Body of pancreas (tissue), 4 donors: ENCODE measurements at regions not wholly inside any gene's neighbourhood (a gene's known extent, or its start where the extent isn't known, plus 50 kb on each side); places are given as distances from the start of the nearest gene placed in this dataset.
"Not testable (repeated sequence)": the region's sequence is repeated elsewhere in the genome, so short reads cannot be mapped to it uniquely, and the experiment has no call there.

ENCODE experiments used
- ATAC-seq: fragments of 150-250 bp; one replicate; pipeline ENCODE4 v1.9.1; 2016
- DNase-seq, 4 donors: peaks; one replicate each; pipeline ENCODE4 v3.0.0-alpha.2; 2019
- H3K27ac ChIP-seq, 4 donors: fragments of 200-600 bp; sonication (generic); 1 replicate in 3 of 4; 2 replicates in 1 of 4; pipeline versions ENCODE4 v1.5.1 to v1.6.1; 2016 to 2019; ENCODE audit warnings: mild to moderate bottlenecking in 1 of 4, mixed read lengths in 1 of 4, moderate library complexity in 1 of 4
- H3K27me3 ChIP-seq, 2 donors: fragments of 200-600 bp; sonication (generic); one replicate each; pipeline ENCODE4 v1.6.0; 2016; ENCODE audit warnings: mild to moderate bottlenecking in 1 of 2
- H3K36me3 ChIP-seq, 2 donors: fragments of 200-600 bp; sonication (generic); replicated peaks in 1 of 2; 2 replicates each; pipeline ENCODE4 v1.5.1; 2016; ENCODE audit warnings: low read depth in 2 of 2; ENCODE audit not compliant: insufficient read depth in 1 of 2
- H3K4me1 ChIP-seq: fragments of 200-600 bp; sonication (generic); one replicate; pipeline ENCODE4 v1.6.0; 2016
- H3K4me3 ChIP-seq, 2 donors: fragments of 200-600 bp; sonication (generic); 1 replicate in 1 of 2; 2 replicates in 1 of 2; pipeline ENCODE4 v1.5.1; 2016 to 2019
- H3K9me3 ChIP-seq, 3 donors: fragments of 200-600 bp; sonication (generic); 1 replicate in 2 of 3; 2 replicates in 1 of 3; pipeline ENCODE4 v1.5.1; 2016
- POLR2A ChIP-seq, 3 donors: fragments of 450-650 bp; IDR thresholded peaks; one replicate each; pipeline ENCODE4 v1.6.1; 2016; ENCODE audit warnings: antibody characterized with exemption in 3 of 3, mild to moderate bottlenecking in 2 of 3
- WGBS, 2 donors: methylation state at CpG; one replicate each; pipeline ENCODE4 v1.1.5; 2017; 5-methylcytosine and 5-hydroxymethylcytosine counted together
- intact Hi-C: fragments of 100-400 bp; cut with DNase I; formaldehyde crosslinking; loops from one replicate; pipeline ENCODE4 v1.15.1; 2023
- TF ChIP-seq, protein P1 (sequence below), 7 experiments: fragments of 450-650 bp in 4 of 7; fragments of 200-600 bp in 3 of 7; sonication (generic) in 3 of 7; IDR thresholded peaks; one replicate each; pipeline ENCODE4 v1.5.1; 2016 to 2019; ENCODE audit warnings: antibody characterized with exemption in 7 of 7

DNA sequence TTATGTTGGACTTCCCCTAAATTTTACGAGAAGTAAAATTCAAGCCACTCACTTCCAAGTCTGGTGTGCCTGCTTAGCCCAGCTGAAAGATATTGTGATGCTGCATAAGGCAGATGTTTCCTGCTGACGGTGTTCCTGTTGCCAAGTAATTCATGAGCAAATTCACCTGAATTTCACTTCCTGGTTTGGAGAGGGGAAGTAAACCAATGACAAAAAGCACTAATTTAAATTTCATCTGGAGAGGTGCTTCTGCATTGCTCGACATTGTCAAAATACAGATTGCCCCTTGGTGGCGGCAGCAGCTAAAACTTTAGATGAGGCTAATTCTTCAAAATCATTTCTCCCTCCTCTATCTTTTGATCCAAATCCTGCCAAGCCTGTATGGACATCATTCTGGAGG, 281.1 kb downstream of the AACS start:
- 32 to 43% methylated on average over 4 of the region's 4 CpGs for WGBS, 2 donors
- no peaks in the 10 kb centered on the region for H3K27me3 ChIP-seq
- no peaks in the 10 kb centered on the region for H3K4me1 ChIP-seq
- no peak for ATAC-seq
- no peaks in the 10 kb centered on the region for H3K9me3 ChIP-seq
- no peak overlapping the region for H3K27ac ChIP-seq
- no peaks in the 10 kb centered on the region for H3K36me3 ChIP-seq
- no peak overlapping the region for H3K4me3 ChIP-seq
- DNase-seq = no peak
- intact Hi-C loops = no loop called here
- TF ChIP-seq, protein P1, sequence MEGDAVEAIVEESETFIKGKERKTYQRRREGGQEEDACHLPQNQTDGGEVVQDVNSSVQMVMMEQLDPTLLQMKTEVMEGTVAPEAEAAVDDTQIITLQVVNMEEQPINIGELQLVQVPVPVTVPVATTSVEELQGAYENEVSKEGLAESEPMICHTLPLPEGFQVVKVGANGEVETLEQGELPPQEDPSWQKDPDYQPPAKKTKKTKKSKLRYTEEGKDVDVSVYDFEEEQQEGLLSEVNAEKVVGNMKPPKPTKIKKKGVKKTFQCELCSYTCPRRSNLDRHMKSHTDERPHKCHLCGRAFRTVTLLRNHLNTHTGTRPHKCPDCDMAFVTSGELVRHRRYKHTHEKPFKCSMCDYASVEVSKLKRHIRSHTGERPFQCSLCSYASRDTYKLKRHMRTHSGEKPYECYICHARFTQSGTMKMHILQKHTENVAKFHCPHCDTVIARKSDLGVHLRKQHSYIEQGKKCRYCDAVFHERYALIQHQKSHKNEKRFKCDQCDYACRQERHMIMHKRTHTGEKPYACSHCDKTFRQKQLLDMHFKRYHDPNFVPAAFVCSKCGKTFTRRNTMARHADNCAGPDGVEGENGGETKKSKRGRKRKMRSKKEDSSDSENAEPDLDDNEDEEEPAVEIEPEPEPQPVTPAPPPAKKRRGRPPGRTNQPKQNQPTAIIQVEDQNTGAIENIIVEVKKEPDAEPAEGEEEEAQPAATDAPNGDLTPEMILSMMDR (IDR thresholded peaks at IDR 0.05) = peak in 1 of 7 experiments; percentile 3
- no peak for TF ChIP-seq POLR2A (IDR thresholded peaks at IDR 0.05)

DNA sequence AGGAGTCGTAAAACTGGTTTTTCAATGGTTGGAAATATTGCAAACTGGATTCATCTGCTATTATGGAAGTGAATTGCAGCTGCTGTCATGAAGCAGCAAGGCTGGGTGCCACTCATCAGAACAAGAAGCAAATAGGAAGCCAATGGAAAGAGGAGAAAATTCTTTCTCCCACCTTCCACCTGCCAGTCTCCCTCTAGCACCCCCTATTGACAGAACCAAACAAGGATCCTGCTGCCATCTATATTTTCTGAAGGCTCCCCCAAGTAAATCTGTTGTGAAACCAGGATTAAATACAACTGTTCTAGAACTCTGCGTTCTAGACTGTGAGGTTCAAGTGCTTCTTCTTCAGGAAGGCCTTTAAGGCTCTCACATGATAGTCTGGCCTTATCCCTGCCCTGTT, 286.6 kb downstream of the AACS start:
- no peaks in the 10 kb centered on the region for H3K9me3 ChIP-seq
- no peak overlapping the region for H3K4me3 ChIP-seq
- TF ChIP-seq, protein P1 (IDR thresholded peaks at IDR 0.05) = no peak
- no peak for TF ChIP-seq POLR2A (IDR thresholded peaks at IDR 0.05)
- no peak for DNase-seq
- H3K4me1 ChIP-seq = no peaks in the 10 kb centered on the region
- H3K27me3 ChIP-seq = no peaks in the 10 kb centered on the region
- 54 to 60% methylated on average over 2 of the region's 2 CpGs for WGBS, 2 donors
- ATAC-seq = no peak
- H3K36me3 ChIP-seq = no peaks in the 10 kb centered on the region
- intact Hi-C loops = no loop called here
- H3K27ac ChIP-seq = no peak overlapping the region

DNA sequence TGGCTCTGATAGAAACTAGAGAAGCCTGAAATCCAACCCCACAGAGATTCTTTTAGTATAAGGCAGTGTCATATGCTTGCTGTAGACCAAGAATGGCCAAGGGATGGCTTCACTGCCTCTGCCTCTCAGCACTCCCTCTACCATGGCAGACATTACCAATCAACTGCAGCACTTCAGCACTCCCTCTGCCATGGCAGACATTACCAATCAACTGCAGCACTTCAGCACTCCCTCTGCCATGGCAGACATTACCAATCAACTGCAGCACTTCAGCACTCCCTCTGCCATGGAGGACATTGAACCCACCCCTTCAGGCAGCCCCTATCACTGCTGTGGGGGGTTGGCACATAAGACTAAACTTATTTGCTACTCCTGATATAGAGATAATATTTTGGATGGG, 287.8 kb downstream of the AACS start:
- H3K27me3 ChIP-seq, ATAC-seq, H3K4me3 ChIP-seq, H3K36me3 ChIP-seq, H3K4me1 ChIP-seq, intact Hi-C loops, H3K27ac ChIP-seq, H3K9me3 ChIP-seq, DNase-seq: not testable (repeated sequence)

DNA sequence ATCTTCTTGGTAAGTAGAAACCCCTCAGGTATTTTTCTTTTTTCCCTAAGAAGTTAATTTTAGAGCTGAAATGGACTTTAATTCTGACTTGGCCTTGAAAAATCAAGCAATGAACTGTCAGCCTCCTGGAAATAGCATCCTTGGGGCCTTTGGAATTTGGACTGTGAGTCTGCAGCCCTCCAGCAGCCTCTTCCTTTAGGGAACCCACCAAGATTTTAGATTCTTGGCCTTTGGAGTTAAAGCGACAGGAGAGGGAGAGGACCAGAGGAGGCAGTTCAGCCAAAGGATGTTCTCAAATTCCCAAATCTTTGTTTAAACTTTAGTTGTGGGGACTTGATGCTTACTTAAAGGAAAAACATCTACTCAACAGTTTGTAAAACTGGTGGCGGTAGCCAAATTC, 288.6 kb downstream of the AACS start:
- 88 to 89% methylated on average over 2 of the region's 2 CpGs for WGBS, 2 donors
- Histone ChIP-seq H3K36me3 (no peaks in the 10 kb centered on the region), H3K9me3 (no peaks in the 10 kb centered on the region), H3K27ac (no peak overlapping the region), H3K27me3 (no peaks in the 10 kb centered on the region), H3K4me1 (no peaks in the 10 kb centered on the region), H3K4me3 (no peak overlapping the region)
- intact Hi-C loops = no loop called here
- DNase-seq = no peak
- no peak for ATAC-seq
- no peak for TF ChIP-seq POLR2A (IDR thresholded peaks at IDR 0.05)
- TF ChIP-seq, protein P1 (IDR thresholded peaks at IDR 0.05) = no peak

DNA sequence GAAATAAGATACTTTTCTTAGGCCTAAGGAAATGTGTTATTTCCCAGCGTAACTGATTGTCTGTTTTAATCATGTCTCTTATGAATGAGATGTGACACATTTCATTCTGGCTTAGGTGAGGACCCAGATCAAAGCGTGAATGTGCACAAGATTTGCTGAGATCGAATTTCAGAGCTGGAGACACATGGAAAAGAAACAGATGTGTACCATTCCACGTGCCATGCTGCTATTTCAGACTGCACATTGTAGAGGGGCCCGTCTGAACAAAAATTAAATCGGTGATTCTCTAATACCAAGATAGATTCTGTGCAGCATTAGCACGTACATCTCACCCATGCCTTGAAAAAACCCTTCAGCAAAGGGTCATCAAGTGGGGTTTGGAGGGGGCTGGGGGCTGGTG, 290.4 kb downstream of the AACS start:
- Histone ChIP-seq H3K9me3 (no peaks in the 10 kb centered on the region), H3K4me3 (no peak overlapping the region), H3K36me3 (no peaks in the 10 kb centered on the region), H3K27me3 (no peaks in the 10 kb centered on the region), H3K4me1 (no peaks in the 10 kb centered on the region), H3K27ac (no peak overlapping the region)
- DNase-seq = no peak
- no peak for ATAC-seq
- intact Hi-C loops = no loop called here
- WGBS, 2 donors = 41 to 51% methylated on average over 7 of the region's 7 CpGs
- TF ChIP-seq, protein P1 (IDR thresholded peaks at IDR 0.05) = no peak
- no peak for TF ChIP-seq POLR2A (IDR thresholded peaks at IDR 0.05)
